NT2/D1 (cell line): ENCODE measurements at regions not wholly inside any gene's neighbourhood (a gene's known extent, or its start where the extent isn't known, plus 50 kb on each side); places are given as distances from the start of the nearest gene placed in this dataset.

Experiments
- DNase-seq: peaks from one replicate; pipeline ENCODE4 v3.0.0-alpha.2; 2011; ENCODE audit warnings: low read depth, low spot score
- H3K27me3 ChIP-seq: 2 replicates; pipeline ENCODE4 v1.6.0; 2011; ENCODE audit warnings: mild to moderate bottlenecking; ENCODE audit not compliant: insufficient read length, insufficient read depth
- H3K36me3 ChIP-seq: 2 replicates; pipeline ENCODE4 v1.6.1; 2011; ENCODE audit warnings: mild to moderate bottlenecking, low read length, mixed read lengths; ENCODE audit not compliant: insufficient read depth, insufficient read length
- H3K4me1 ChIP-seq: 2 replicates; pipeline ENCODE4 v1.5.1; 2011; ENCODE audit not compliant: insufficient read depth, insufficient read length
- H3K4me3 ChIP-seq: 2 replicates; pipeline ENCODE4 v1.5.1; 2011; ENCODE audit warnings: low read depth; ENCODE audit not compliant: insufficient read length
- H3K9ac ChIP-seq: 2 replicates; pipeline ENCODE4 v1.6.0; 2011; ENCODE audit warnings: low read depth; ENCODE audit not compliant: insufficient read length
- H3K9me3 ChIP-seq: 2 replicates; pipeline ENCODE4 v1.5.1; 2011; ENCODE audit warnings: mild to moderate bottlenecking, low read length; ENCODE audit not compliant: insufficient read depth
- SUZ12 ChIP-seq: IDR thresholded peaks from 2 replicates; pipeline ENCODE4 v1.6.1; 2011; ENCODE audit not compliant: insufficient read length, insufficient read depth; ENCODE audit errors: extremely low read depth
- YY1 ChIP-seq: IDR thresholded peaks from 2 replicates; pipeline ENCODE4 v1.6.1; 2011; ENCODE audit not compliant: insufficient read length, insufficient read depth
- ZNF274 ChIP-seq: IDR thresholded peaks from 2 replicates; pipeline ENCODE4 v1.6.1; 2011; ENCODE audit warnings: mild to moderate bottlenecking, low read depth, low read length

- no peak for TF ChIP-seq ZNF274
- TF ChIP-seq YY1 = no peak
- no peak for TF ChIP-seq SUZ12
- no peak for DNase-seq
- Histone ChIP-seq H3K4me3 (no peak overlapping the region), H3K9ac (no peak overlapping the region), H3K4me1 (peaks cover 2% of the 10 kb centered on the region), H3K36me3 (no peaks in the 10 kb centered on the region), H3K27me3 (no peaks in the 10 kb centered on the region), H3K9me3 (no peaks in the 10 kb centered on the region)
Observed at GRCh38 chr22:47796128-47796908, 1033.9 kb downstream of the TBC1D22A start.

DNA sequence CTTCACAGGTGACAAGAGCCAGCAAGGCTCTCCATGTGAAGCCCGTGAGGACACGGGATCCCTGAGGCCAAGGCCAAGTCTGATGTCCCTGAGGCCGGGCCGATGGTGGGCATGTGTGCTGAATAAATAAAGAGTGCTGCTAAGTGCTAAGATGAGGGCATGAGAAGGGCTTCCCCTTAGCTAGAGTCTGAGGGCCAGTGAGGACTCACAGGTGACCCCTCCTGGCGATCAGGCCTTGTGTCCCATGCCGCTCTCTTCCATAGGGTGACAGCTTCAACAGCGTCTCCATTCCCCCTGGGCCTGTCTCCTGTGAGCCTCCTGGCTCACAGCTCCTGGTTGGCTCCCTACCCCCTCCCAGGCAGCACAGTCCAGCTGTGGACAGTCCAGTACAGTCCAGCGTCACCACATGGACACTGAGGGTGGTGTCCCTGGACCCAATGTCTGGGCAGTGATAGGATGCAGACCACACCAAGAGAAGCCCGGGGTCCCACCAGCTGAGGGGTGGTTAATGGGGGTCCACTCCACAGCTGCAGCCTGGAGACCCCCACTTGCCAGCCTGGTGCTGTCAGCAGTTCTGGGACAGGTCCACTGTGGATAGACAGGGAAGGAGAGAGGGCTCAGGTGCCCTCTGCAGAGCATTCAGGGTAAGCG, 1033.2 kb downstream of the TBC1D22A start:
- Histone ChIP-seq H3K9ac (no peak overlapping the region), H3K27me3 (no peaks in the 10 kb centered on the region), H3K4me1 (peaks cover 2% of the 10 kb centered on the region), H3K9me3 (no peaks in the 10 kb centered on the region), H3K36me3 (no peaks in the 10 kb centered on the region), H3K4me3 (no peak overlapping the region)
- TF ChIP-seq ZNF274 (no peak), SUZ12 (no peak), YY1 (no peak)
- DNase-seq = no peak

DNA sequence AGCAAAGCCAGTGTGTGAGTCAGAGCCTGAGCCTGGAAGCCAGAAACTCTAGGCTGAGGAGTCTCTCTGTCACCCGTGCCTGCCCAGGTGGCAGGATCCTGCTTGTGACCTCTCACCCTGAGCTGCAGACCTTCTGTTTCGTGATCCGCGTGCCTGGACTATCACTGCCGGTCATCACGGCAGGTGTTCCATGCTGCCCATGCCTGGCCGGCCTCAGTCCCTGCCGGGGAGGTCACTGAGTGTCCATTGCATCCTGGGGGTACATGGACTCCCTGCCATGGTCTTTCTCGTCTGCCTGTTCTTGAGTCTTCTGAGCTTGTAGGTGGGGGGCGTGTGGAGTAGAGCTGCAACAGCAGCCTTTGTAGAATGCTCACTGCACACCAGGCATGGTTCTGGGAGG, 1032.4 kb downstream of the TBC1D22A start:
- TF ChIP-seq YY1 (no peak), ZNF274 (no peak), SUZ12 (no peak)

DNA sequence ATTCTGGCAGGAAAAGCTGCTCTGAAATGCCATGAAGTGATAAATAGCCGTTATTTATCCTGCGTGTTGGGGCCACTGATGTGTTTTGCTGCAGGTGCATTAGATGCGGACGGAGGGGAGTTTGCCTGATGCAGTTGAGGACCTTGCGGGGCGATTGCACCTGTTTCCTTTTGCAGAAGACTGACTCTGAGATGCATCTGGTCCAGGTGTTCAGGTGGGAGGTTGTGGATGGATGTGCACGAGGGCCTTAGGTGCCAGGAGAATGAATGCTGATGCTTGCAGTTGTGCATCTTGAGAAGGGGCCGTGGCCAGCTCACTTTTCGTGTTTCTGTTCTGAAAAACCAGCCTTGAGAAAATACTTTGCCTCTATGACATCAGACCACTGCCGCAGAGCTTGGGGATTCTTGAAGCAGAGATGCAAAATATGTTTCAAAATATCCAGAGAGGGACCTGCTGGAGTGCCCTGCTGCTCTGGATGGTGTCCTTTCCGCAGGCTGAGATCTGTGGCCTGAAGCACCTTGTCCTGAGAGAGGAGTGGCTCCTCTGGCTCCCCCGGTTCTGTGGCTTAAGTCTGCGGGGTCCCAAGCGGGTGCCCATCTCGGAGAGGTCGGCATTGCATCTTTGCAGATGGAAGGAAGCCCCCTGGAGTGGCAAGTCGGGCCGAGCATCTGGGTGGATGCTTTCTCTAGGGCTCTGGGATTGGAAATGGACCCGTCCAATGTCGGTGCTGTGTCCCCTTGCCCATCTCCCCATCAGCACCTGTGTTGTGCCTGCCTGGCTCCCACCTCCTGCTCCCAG, 1031.1 kb downstream of the TBC1D22A start:
- Histone ChIP-seq H3K4me1 (peaks cover 2% of the 10 kb centered on the region), H3K36me3 (no peaks in the 10 kb centered on the region), H3K4me3 (no peak overlapping the region), H3K9me3 (no peaks in the 10 kb centered on the region), H3K9ac (no peak overlapping the region), H3K27me3 (no peaks in the 10 kb centered on the region)
- TF ChIP-seq YY1 (no peak), SUZ12 (no peak), ZNF274 (no peak)
- DNase-seq = no peak

More for the DNA sequence above, 1032.4 kb downstream of the TBC1D22A start:
- Histone ChIP-seq H3K36me3 (no peaks in the 10 kb centered on the region), H3K9me3 (no peaks in the 10 kb centered on the region), H3K9ac (no peak overlapping the region), H3K4me1 (peaks cover 2% of the 10 kb centered on the region), H3K4me3 (no peak overlapping the region), H3K27me3 (no peaks in the 10 kb centered on the region)
- no peak for DNase-seq

GRCh38 chr22:47789171-47789570, 1026.7 kb downstream of the TBC1D22A start:
- no peaks in the 10 kb centered on the region for H3K27me3 ChIP-seq
- no peak overlapping the region for H3K4me3 ChIP-seq
- peaks cover 15% of the 10 kb centered on the region; the same call in 1 of the 2 replicates for H3K9me3 ChIP-seq
- no peaks in the 10 kb centered on the region for H3K4me1 ChIP-seq
- H3K36me3 ChIP-seq = no peaks in the 10 kb centered on the region
- no peak overlapping the region for H3K9ac ChIP-seq
- TF ChIP-seq SUZ12 (no peak), YY1 (no peak), ZNF274 (no peak)
- DNase-seq = no peak

GRCh38 chr22:47788461-47788860, 1026.0 kb downstream of the TBC1D22A start:
- no peak for DNase-seq
- Histone ChIP-seq H3K9me3 (peaks cover 15% of the 10 kb centered on the region; the same call in 1 of the 2 replicates), H3K4me3 (no peak overlapping the region), H3K4me1 (no peaks in the 10 kb centered on the region), H3K27me3 (no peaks in the 10 kb centered on the region), H3K9ac (no peak overlapping the region), H3K36me3 (no peaks in the 10 kb centered on the region)
- no peak for TF ChIP-seq YY1
- TF ChIP-seq SUZ12 = no peak
- TF ChIP-seq ZNF274 = no peak
